Kidney glomerular epithelial cell (primary cell): ENCODE measurements at regions not wholly inside any gene's neighbourhood (a gene's known extent, or its start where the extent isn't known, plus 50 kb on each side); places are given as distances from the start of the nearest gene placed in this dataset.
"Not testable (repeated sequence)": the region's sequence is repeated elsewhere in the genome, so short reads cannot be mapped to it uniquely, and the experiment has no call there.

Experiments
- DNase-seq: peaks from one replicate; lab custom pipeline; 2025; lab: John Stamatoyannopoulos, UW

GRCh38 chrX:115402299-115402698 lies 112.8 kb downstream of the LUZP4 start:
- no peak for DNase-seq

- no peak for DNase-seq
Observed at GRCh38 chrX:115408771-115409400, 119.4 kb downstream of the LUZP4 start.

- DNase-seq, result no peak
Observed at GRCh38 chrX:115409551-115409950, 120.0 kb downstream of the LUZP4 start.

- no peak for DNase-seq
Observed at GRCh38 chrX:115410731-115411428, 121.4 kb downstream of the LUZP4 start.

GRCh38 chrX:115413246-115413878 lies 123.8 kb downstream of the LUZP4 start:
- DNase-seq, result no peak

- no peak for DNase-seq
Observed at GRCh38 chrX:115419069-115419468, 129.6 kb downstream of the LUZP4 start.

- DNase-seq, result no peak
Observed at GRCh38 chrX:115423086-115423485, 133.6 kb downstream of the LUZP4 start.

GRCh38 chrX:115425359-115425758 lies 135.6 kb upstream of the PLS3 start:
- DNase-seq, result no peak

- DNase-seq, result no peak
Observed at GRCh38 chrX:115427861-115428410, 133.0 kb upstream of the PLS3 start.

- DNase-seq, result not testable (repeated sequence)
Observed at GRCh38 chrX:115434834-115435233, 126.1 kb upstream of the PLS3 start.

GRCh38 chrX:115437841-115438595 lies 123.0 kb upstream of the PLS3 start:
- DNase-seq, result no peak

- DNase-seq, result no peak
Observed at GRCh38 chrX:115448146-115448545, 112.8 kb upstream of the PLS3 start.

GRCh38 chrX:115449742-115450141 lies 111.2 kb upstream of the PLS3 start:
- no peak for DNase-seq

- no peak for DNase-seq
Observed at GRCh38 chrX:115452251-115452650, 108.7 kb upstream of the PLS3 start.

- no peak for DNase-seq
Observed at GRCh38 chrX:115459883-115460880, 100.8 kb upstream of the PLS3 start.

GRCh38 chrX:115462406-115462805 lies 98.6 kb upstream of the PLS3 start:
- no peak for DNase-seq

GRCh38 chrX:115467961-115468360 lies 93.0 kb upstream of the PLS3 start:
- DNase-seq, result no peak

- DNase-seq, result no peak
Observed at GRCh38 chrX:115472131-115472530, 88.8 kb upstream of the PLS3 start.

GRCh38 chrX:115486510-115486909 lies 74.5 kb upstream of the PLS3 start:
- DNase-seq, result no peak

- DNase-seq, result no peak
Observed at GRCh38 chrX:115487608-115488007, 73.4 kb upstream of the PLS3 start.

GRCh38 chrX:115490814-115491213 lies 70.2 kb upstream of the PLS3 start:
- DNase-seq, result no peak
